CD4-positive, alpha-beta memory T cell (primary cell): ENCODE measurements at regions not wholly inside any gene's neighbourhood (a gene's known extent, or its start where the extent isn't known, plus 50 kb on each side); places are given as distances from the start of the nearest gene placed in this dataset.

ENCODE experiments used
- CTCF ChIA-PET: fragments of 350-600 bp; sonication (Branson Sonifier 250); formaldehyde crosslinking; loops from one replicate; lab custom pipeline; 2021; ENCODE audit warnings: inconsistent platforms; ENCODE audit not compliant: partially characterized antibody; lab: Charles Lee
- POLR2A ChIA-PET: fragments of 350-600 bp; sonication (Branson Sonifier 250); formaldehyde crosslinking; loops from one replicate; lab custom pipeline; 2021; ENCODE audit not compliant: partially characterized antibody; lab: Charles Lee
- DNase-seq, 5 donors: peaks; one replicate each; pipeline versions ENCODE4 v3.0.0 to v3.0.0-alpha.2; 2020 to 2022; ENCODE audit warnings: mixed read lengths in 1 of 5
- H3K27ac ChIP-seq: one replicate; pipeline ENCODE4 v1.7.0; 2013; ENCODE audit warnings: low read depth, low read length
- H3K27me3 ChIP-seq: 2 replicates; pipeline ENCODE4 v1.7.0; 2013; ENCODE audit warnings: mild to moderate bottlenecking, low read length, moderate library complexity; ENCODE audit not compliant: insufficient read depth
- H3K36me3 ChIP-seq: 2 replicates; pipeline ENCODE4 v1.7.0; 2013; ENCODE audit warnings: mild to moderate bottlenecking, low read length, moderate library complexity; ENCODE audit not compliant: insufficient read depth
- H3K4me1 ChIP-seq: 2 replicates; pipeline ENCODE4 v1.7.0; 2013; ENCODE audit warnings: mild to moderate bottlenecking, low read length, moderate library complexity; ENCODE audit not compliant: insufficient read depth
- H3K4me3 ChIP-seq, 2 donors: one replicate each; pipeline ENCODE4 v1.7.0; 2013; ENCODE audit warnings: low read length in 2 of 2, mild to moderate bottlenecking in 1 of 2
- H3K9me3 ChIP-seq, 2 donors: one replicate each; pipeline ENCODE4 v1.7.0; 2013; ENCODE audit warnings: low read length in 2 of 2, control low read depth in 1 of 2; ENCODE audit not compliant: control insufficient read depth in 1 of 2
- H3K27ac Mint-ChIP-seq, 7 donors: one replicate each; pipeline ENCODE4 v1.8.0; 2020 to 2021; ENCODE audit warnings: mixed read lengths in 7 of 7, mild to moderate bottlenecking in 6 of 7, inconsistent platforms in 3 of 7, moderate library complexity in 3 of 7
- H3K27me3 Mint-ChIP-seq, 2 donors: one replicate each; pipeline ENCODE4 v1.8.0; 2020 to 2021; ENCODE audit warnings: mixed read lengths in 2 of 2
- H3K36me3 Mint-ChIP-seq, 2 donors: one replicate each; pipeline ENCODE4 v1.8.0; 2020 to 2021; ENCODE audit warnings: mixed read lengths in 2 of 2, inconsistent platforms in 1 of 2, mild to moderate bottlenecking in 1 of 2
- H3K4me1 Mint-ChIP-seq, 4 donors: one replicate each; pipeline ENCODE4 v1.8.0; 2020 to 2021; ENCODE audit warnings: mixed read lengths in 4 of 4, mild to moderate bottlenecking in 1 of 4
- H3K4me3 Mint-ChIP-seq, 8 donors: one replicate each; pipeline ENCODE4 v1.8.0; 2020 to 2021; ENCODE audit warnings: mixed read lengths in 8 of 8, mild to moderate bottlenecking in 7 of 8, moderate library complexity in 6 of 8, inconsistent platforms in 3 of 8
- H3K9me3 Mint-ChIP-seq, 8 donors: one replicate each; pipeline ENCODE4 v1.8.0; 2020 to 2021; ENCODE audit warnings: mixed read lengths in 8 of 8, mild to moderate bottlenecking in 5 of 8, inconsistent platforms in 3 of 8, moderate library complexity in 1 of 8
- intact Hi-C: fragments of 100-400 bp; cut with micrococcal nuclease; formaldehyde crosslinking; loops from one replicate; pipeline ENCODE4 v1.15.1; 2023

DNA sequence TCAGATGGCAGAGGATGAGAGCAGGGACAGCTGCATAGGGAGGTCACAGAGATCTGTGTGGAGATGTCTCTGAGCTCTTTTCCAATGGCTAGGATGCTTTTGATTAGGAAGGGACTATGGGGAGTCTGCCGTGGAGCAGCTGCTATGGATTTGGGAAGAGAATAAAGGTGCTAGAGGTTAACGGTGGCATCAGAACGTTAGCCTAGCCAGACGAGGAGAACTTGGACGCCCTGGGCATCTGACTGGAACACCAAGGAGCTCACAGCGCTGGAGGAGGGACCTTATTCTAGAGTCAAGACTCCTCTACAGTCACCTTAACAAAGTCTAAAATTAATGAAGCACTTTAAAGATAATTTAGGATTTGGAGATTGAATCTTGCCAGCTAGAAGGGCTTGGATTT lies 157.2 kb upstream of the B3GAT1 start:
- no peaks in the 10 kb centered on the region for H3K4me1 ChIP-seq
- no peaks in the 10 kb centered on the region for H3K36me3 ChIP-seq
- POLR2A ChIA-PET = no interaction called here
- H3K9me3 ChIP-seq = no peaks in the 10 kb centered on the region
- no peak overlapping the region for H3K27ac Mint-ChIP-seq
- H3K4me1 Mint-ChIP-seq = no peaks in the 10 kb centered on the region
- no peaks in the 10 kb centered on the region for H3K9me3 Mint-ChIP-seq
- H3K36me3 Mint-ChIP-seq = no peaks in the 10 kb centered on the region
- CTCF ChIA-PET = no interaction called here
- intact Hi-C loops = no loop called here
- no peak overlapping the region for H3K4me3 ChIP-seq
- peaks cover 6 to 11% of the 10 kb centered on the region in 2 donors for H3K27me3 Mint-ChIP-seq
- H3K27ac ChIP-seq = no peak overlapping the region
- H3K4me3 Mint-ChIP-seq = no peak overlapping the region
- no peaks in the 10 kb centered on the region for H3K27me3 ChIP-seq
- no peak for DNase-seq

DNA sequence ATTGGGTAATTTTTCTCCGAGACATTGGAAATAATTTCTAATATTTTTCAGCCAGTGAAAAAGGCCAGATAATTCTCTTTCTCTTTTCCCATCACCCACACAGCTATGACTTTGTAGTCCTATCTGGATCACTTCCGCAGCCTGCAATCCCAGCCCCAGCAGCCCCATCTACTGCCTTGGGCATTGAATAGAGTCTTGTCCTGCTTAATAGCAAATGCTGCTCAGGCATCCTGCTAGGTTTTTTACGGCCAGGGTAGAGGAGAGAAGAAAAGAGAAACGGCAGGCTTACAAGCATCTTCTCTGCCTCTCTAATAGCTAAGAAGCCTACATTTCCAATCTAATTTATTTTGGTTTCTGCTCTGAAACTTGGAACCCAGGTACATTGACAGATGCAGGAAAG lies 154.3 kb upstream of the B3GAT1 start:
- Histone ChIP-seq H3K4me3 (no peak overlapping the region), H3K27ac (no peak overlapping the region), H3K9me3 (no peaks in the 10 kb centered on the region), H3K27me3 (no peaks in the 10 kb centered on the region), H3K36me3 (no peaks in the 10 kb centered on the region), H3K4me1 (no peaks in the 10 kb centered on the region)
- CTCF ChIA-PET = no interaction called here
- intact Hi-C loops = no loop called here
- H3K4me3 Mint-ChIP-seq = no peak overlapping the region
- H3K27me3 Mint-ChIP-seq = peaks cover 9% of the 10 kb centered on the region in 2 donors
- H3K36me3 Mint-ChIP-seq = no peaks in the 10 kb centered on the region
- H3K27ac Mint-ChIP-seq = no peak overlapping the region
- H3K4me1 Mint-ChIP-seq = no peaks in the 10 kb centered on the region
- no peaks in the 10 kb centered on the region for H3K9me3 Mint-ChIP-seq
- DNase-seq = no peak
- POLR2A ChIA-PET = no interaction called here

DNA sequence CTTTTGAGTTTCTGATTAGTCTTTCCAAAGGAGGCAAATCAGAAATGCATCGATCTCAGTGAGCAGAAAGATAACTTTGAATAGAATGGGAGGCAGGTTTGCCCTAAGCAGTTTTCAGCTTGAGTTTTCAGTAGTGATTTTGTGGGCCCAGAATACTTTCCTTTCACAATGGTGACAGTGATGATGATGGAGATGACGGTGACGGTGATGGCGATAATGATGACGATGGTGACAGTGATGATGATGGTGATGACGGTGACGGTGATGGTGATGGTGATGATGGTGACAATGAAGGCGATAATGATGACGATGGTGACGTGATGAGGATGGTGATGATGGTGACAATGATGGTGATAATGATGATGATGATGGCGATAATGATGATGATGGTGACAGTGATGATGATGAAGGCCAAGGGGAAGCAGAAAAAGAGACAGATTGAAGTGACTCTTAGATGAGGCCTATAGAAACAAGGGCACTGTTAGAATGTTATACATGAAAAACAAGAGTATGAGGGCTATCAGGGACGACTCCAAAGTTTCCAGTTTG lies 153.4 kb upstream of the B3GAT1 start:
- no peaks in the 10 kb centered on the region for H3K4me1 ChIP-seq
- POLR2A ChIA-PET = no interaction called here
- Mint-ChIP-seq H3K27me3 (peaks cover 5 to 7% of the 10 kb centered on the region in 2 donors), H3K27ac (no peak overlapping the region), H3K4me1 (no peaks in the 10 kb centered on the region), H3K9me3 (no peaks in the 10 kb centered on the region), H3K36me3 (no peaks in the 10 kb centered on the region), H3K4me3 (no peak overlapping the region)
- DNase-seq = no peak
- H3K27ac ChIP-seq = no peak overlapping the region
- intact Hi-C loops = no loop called here
- no peaks in the 10 kb centered on the region for H3K36me3 ChIP-seq
- H3K4me3 ChIP-seq = no peak overlapping the region
- no peaks in the 10 kb centered on the region for H3K27me3 ChIP-seq
- H3K9me3 ChIP-seq = no peaks in the 10 kb centered on the region
- CTCF ChIA-PET = no interaction called here

DNA sequence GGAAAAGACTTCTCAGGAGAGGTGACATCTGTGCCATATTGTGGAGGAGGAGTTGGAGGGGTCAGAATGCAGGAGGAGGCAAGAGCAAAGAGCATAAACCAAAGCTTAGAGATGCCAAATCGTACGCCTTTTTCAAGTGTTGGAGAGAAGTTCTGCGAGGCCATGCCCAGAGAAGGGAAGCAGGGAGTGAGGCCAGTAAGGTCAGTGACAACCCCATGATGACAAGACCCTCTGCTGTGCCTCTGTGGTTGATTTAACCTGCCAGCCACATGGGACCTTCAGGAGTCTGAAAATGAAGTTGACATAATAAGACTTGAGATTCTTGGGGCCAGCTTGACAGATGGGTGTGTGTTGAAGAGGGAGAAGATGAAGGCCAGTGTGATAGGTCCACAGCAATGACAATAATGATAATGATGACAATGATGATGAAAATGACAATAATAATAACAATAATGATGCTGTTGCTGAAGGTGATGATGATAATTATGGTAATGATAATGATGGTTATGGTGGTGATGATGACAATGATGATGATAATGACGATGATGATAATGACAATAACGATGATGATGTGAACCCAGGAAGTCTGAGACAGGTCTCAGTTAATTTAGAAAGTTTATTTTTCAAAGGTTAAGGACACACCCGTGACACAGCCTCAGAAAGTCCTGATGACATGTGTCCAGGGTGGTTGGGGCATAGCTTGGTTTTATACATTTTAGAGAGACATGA lies 152.6 kb upstream of the B3GAT1 start:
- H3K4me3 ChIP-seq = no peak overlapping the region
- H3K36me3 Mint-ChIP-seq = no peaks in the 10 kb centered on the region

GRCh38 chr11:134562941-134563471 lies 151.0 kb upstream of the B3GAT1 start:
- Histone ChIP-seq H3K36me3 (no peaks in the 10 kb centered on the region), H3K4me3 (no peak overlapping the region), H3K27me3 (no peaks in the 10 kb centered on the region), H3K9me3 (no peaks in the 10 kb centered on the region), H3K27ac (no peak overlapping the region), H3K4me1 (no peaks in the 10 kb centered on the region)
- ChIA-PET POLR2A (no interaction called here), CTCF (no interaction called here)
- no peak for DNase-seq
- H3K27me3 Mint-ChIP-seq = peaks cover 1 to 5% of the 10 kb centered on the region in 2 donors
- H3K9me3 Mint-ChIP-seq = no peaks in the 10 kb centered on the region
- H3K4me1 Mint-ChIP-seq = no peaks in the 10 kb centered on the region
- H3K36me3 Mint-ChIP-seq = no peaks in the 10 kb centered on the region
- no peak overlapping the region for H3K27ac Mint-ChIP-seq
- no peak overlapping the region for H3K4me3 Mint-ChIP-seq
- intact Hi-C loops = no loop called here

More for the DNA sequence above, 152.6 kb upstream of the B3GAT1 start:
- intact Hi-C loops = no loop called here
- Histone ChIP-seq H3K27me3 (no peaks in the 10 kb centered on the region), H3K9me3 (no peaks in the 10 kb centered on the region), H3K27ac (no peak overlapping the region), H3K36me3 (no peaks in the 10 kb centered on the region), H3K4me1 (no peaks in the 10 kb centered on the region)
- Mint-ChIP-seq H3K4me3 (no peak overlapping the region), H3K4me1 (no peaks in the 10 kb centered on the region), H3K9me3 (no peaks in the 10 kb centered on the region), H3K27ac (no peak overlapping the region), H3K27me3 (peaks cover 5 to 7% of the 10 kb centered on the region in 2 donors)
- CTCF ChIA-PET = no interaction called here
- DNase-seq = no peak
- POLR2A ChIA-PET = no interaction called here

DNA sequence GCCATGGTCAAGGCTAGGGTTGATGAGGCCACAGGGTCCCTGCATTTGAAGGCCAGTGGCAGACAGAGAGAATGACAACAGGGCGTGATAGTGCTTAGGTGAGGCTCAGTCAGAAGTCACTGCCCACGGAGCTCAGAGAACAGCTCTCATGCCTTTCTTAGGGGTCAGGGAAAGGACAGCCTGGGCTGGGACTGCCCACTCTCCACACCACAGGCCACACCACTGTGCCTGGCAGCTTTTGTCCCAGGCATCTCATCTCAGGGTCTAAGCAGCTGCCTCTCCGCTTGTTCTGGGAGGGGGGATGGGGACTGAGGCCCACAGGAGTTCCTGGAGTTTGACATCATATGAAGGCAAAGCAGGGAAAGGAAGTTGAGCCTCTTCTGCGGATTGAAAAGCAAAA lies 150.2 kb upstream of the B3GAT1 start:
- no peak for DNase-seq
- Mint-ChIP-seq H3K27ac (no peak overlapping the region), H3K9me3 (no peaks in the 10 kb centered on the region), H3K4me1 (no peaks in the 10 kb centered on the region), H3K36me3 (no peaks in the 10 kb centered on the region), H3K27me3 (peaks cover 4 to 5% of the 10 kb centered on the region in 2 donors), H3K4me3 (no peak overlapping the region)
- intact Hi-C loops = no loop called here
- POLR2A ChIA-PET = no interaction called here
- Histone ChIP-seq H3K36me3 (no peaks in the 10 kb centered on the region), H3K27ac (no peak overlapping the region), H3K4me1 (no peaks in the 10 kb centered on the region), H3K4me3 (no peak overlapping the region), H3K9me3 (no peaks in the 10 kb centered on the region), H3K27me3 (no peaks in the 10 kb centered on the region)
- CTCF ChIA-PET = no interaction called here

DNA sequence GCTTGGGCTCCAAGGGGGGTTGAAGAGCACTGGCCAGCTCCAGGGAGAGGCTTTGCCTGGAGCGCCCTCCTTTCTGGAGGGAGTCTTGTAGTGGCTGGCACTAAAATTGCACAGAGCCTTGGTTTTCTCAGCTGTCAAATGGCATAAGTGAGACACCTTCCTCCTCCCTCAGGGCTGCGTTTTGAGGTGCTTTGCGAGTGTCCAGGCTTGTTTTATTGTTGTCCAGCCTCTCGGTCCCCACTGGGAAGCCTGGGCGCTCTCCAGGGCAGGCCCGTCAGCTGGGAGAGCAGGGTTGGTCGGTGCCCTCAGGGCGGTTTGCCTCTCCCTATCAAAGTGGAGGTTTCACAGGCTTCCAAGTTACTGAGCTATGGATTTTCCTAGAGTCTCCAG lies 149.3 kb upstream of the B3GAT1 start:
- ChIA-PET POLR2A (no interaction called here), CTCF (no interaction called here)
- H3K4me1 Mint-ChIP-seq = no peaks in the 10 kb centered on the region
- Histone ChIP-seq H3K4me1 (no peaks in the 10 kb centered on the region), H3K27me3 (no peaks in the 10 kb centered on the region), H3K4me3 (no peak overlapping the region), H3K27ac (no peak overlapping the region), H3K9me3 (no peaks in the 10 kb centered on the region), H3K36me3 (no peaks in the 10 kb centered on the region)
- intact Hi-C loops = no loop called here
- peaks cover 4 to 5% of the 10 kb centered on the region in 2 donors for H3K27me3 Mint-ChIP-seq
- H3K9me3 Mint-ChIP-seq = no peaks in the 10 kb centered on the region
- no peak for DNase-seq
- no peak overlapping the region for H3K27ac Mint-ChIP-seq
- H3K36me3 Mint-ChIP-seq = no peaks in the 10 kb centered on the region
- H3K4me3 Mint-ChIP-seq = no peak overlapping the region
